Osteoblast (primary cell): ENCODE measurements at regions not wholly inside any gene's neighbourhood (a gene's known extent, or its start where the extent isn't known, plus 50 kb on each side); places are given as distances from the start of the nearest gene placed in this dataset.

Experiments used
- DNase-seq: peaks from one replicate; pipeline ENCODE4 v3.0.0; 2011; ENCODE audit warnings: low spot score, mixed read lengths; ENCODE audit not compliant: insufficient read length; ENCODE audit errors: missing footprints
- H2AFZ ChIP-seq: 2 replicates; pipeline ENCODE4 v1.6.0; 2011; ENCODE audit warnings: mild to moderate bottlenecking, low read length
- H3K27ac ChIP-seq: 2 replicates; pipeline ENCODE4 v1.5.1; 2011; ENCODE audit warnings: mild to moderate bottlenecking, low read depth, low read length, moderate library complexity
- H3K27me3 ChIP-seq: 2 replicates; pipeline ENCODE4 v1.6.0; 2012; ENCODE audit warnings: mild to moderate bottlenecking, control low read depth, inconsistent platforms, low read length, moderate library complexity; ENCODE audit not compliant: insufficient read depth
- H3K36me3 ChIP-seq: 2 replicates; pipeline ENCODE4 v1.5.1; 2011; ENCODE audit warnings: mild to moderate bottlenecking, low read length, control low read depth, moderate library complexity; ENCODE audit not compliant: insufficient read depth
- H3K4me1 ChIP-seq: 2 replicates; pipeline ENCODE4 v1.5.1; 2011; ENCODE audit warnings: mild to moderate bottlenecking, low read length, control low read depth, moderate library complexity; ENCODE audit not compliant: insufficient read depth
- H3K4me2 ChIP-seq: 2 replicates; pipeline ENCODE4 v1.6.0; 2011; ENCODE audit warnings: mild to moderate bottlenecking, low read length; ENCODE audit not compliant: insufficient read depth
- H3K4me3 ChIP-seq: fragments of 200-600 bp; sonication (generic); 3 replicates; pipeline ENCODE4 v1.5.1; 2012; ENCODE audit warnings: mild to moderate bottlenecking, low read length, inconsistent platforms; ENCODE audit not compliant: insufficient read depth
- H3K79me2 ChIP-seq: 2 replicates; pipeline ENCODE4 v1.6.0; 2012; ENCODE audit warnings: mild to moderate bottlenecking, low read length, control low read depth, inconsistent platforms; ENCODE audit not compliant: insufficient read depth
- H3K9me3 ChIP-seq: 2 replicates; pipeline ENCODE4 v1.5.1; 2011; ENCODE audit warnings: low read depth, low read length, control low read depth
- H4K20me1 ChIP-seq: 2 replicates; pipeline ENCODE4 v1.6.0; 2012; ENCODE audit warnings: mild to moderate bottlenecking, low read length, control low read depth; ENCODE audit not compliant: insufficient read depth
- TF ChIP-seq, protein P1 (sequence below): IDR thresholded peaks from 2 replicates; pipeline ENCODE4 v1.5.1; 2011; ENCODE audit warnings: mild to moderate bottlenecking, low read depth, low read length, moderate library complexity; ENCODE audit errors: extremely low read depth

DNA sequence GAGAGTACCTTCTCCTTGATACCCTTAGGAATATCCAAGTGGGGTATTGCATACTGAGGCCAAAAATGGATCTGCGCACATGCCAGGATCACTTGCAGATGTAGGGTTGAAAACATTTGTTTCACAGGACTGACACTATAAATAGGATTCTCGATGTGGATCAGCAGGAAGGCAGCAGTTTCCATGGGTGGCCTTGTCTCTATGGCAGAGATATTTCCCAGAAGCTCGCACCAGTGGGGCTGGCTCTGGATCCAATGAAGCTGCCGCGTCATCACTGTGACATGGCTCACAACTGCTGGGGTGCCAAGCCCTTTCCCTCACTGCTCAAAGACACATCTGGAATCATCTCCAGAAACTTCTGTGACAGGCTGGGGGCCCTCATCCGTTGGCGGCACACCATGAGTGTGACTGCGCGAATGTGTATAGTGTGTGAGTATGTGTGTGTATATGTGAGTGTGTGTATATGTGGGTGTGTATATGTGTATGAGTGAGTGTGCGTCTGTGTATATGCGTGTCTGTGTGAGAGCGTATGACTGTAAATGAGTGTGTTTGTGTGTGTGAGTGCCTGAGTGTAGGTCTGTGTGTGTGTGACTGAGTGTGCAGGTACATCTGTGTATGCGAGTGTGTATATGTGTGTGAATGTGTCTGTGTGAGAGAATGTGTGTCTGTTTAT is 182.5 kb downstream of the GAS1 start:
- DNase-seq: no peak
- no peaks in the 10 kb centered on the region for H3K36me3 ChIP-seq

DNA sequence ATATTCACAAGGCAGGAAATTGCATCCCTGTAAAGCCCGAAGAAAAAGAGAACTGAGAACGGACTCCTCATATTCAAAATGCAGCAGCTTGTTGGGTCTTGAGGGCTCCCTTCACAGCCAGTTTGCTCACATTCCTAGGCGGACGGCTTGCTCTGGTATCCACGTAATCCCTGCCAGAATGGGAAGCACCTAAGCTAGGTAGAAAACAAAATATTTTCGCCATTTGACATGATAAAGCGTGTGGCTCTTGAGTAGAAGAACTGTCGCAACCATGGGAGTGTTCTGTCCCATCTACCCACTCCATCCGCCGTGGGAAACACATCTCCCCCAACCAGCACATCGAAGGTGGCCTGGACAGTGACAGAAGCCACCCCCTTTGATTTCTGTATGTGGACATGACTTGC is 183.1 kb downstream of the GAS1 start:
- Histone ChIP-seq H3K4me3 (no peak overlapping the region), H3K79me2 (no peaks in the 10 kb centered on the region), H3K4me2 (no peak overlapping the region), H3K36me3 (no peaks in the 10 kb centered on the region), H3K27me3 (no peaks in the 10 kb centered on the region), H3K4me1 (peaks cover 5% of the 10 kb centered on the region), H3K27ac (no peak overlapping the region), H3K9me3 (no peaks in the 10 kb centered on the region), H4K20me1 (no peaks in the 10 kb centered on the region), H2AFZ (no peak overlapping the region)
- TF ChIP-seq, protein P1, sequence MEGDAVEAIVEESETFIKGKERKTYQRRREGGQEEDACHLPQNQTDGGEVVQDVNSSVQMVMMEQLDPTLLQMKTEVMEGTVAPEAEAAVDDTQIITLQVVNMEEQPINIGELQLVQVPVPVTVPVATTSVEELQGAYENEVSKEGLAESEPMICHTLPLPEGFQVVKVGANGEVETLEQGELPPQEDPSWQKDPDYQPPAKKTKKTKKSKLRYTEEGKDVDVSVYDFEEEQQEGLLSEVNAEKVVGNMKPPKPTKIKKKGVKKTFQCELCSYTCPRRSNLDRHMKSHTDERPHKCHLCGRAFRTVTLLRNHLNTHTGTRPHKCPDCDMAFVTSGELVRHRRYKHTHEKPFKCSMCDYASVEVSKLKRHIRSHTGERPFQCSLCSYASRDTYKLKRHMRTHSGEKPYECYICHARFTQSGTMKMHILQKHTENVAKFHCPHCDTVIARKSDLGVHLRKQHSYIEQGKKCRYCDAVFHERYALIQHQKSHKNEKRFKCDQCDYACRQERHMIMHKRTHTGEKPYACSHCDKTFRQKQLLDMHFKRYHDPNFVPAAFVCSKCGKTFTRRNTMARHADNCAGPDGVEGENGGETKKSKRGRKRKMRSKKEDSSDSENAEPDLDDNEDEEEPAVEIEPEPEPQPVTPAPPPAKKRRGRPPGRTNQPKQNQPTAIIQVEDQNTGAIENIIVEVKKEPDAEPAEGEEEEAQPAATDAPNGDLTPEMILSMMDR: no peak
- no peak for DNase-seq

More for the DNA sequence above, 182.5 kb downstream of the GAS1 start:
- Histone ChIP-seq H2AFZ (no peak overlapping the region), H3K27me3 (no peaks in the 10 kb centered on the region), H3K4me1 (peaks cover 5% of the 10 kb centered on the region), H3K9me3 (no peaks in the 10 kb centered on the region), H3K27ac (no peak overlapping the region), H3K4me2 (no peak overlapping the region), H3K4me3 (no peak overlapping the region), H3K79me2 (no peaks in the 10 kb centered on the region), H4K20me1 (no peaks in the 10 kb centered on the region)
- TF ChIP-seq, protein P1: no peak

DNA sequence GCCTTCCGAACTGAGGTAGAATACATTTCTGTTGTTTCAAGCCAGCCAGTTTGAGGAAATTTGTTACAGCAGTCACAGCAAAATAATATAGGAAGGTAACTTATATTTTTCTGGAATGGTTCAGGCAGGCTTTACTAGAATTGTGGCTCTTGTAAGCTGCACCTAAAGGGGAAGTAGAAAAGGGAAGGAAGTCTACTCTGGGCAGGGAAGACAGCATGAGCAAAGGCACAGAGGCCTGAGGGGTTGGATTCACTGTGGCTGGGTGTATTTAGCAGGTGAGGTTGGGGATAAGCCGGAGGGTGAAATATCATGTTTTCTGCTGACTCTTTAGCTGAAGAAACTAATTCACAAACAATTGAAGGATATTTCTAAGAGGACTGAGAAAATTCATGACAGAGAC is 183.5 kb downstream of the GAS1 start:
- Histone ChIP-seq H3K79me2 (no peaks in the 10 kb centered on the region), H3K4me2 (no peak overlapping the region), H3K27ac (no peak overlapping the region), H2AFZ (no peak overlapping the region), H3K36me3 (no peaks in the 10 kb centered on the region), H3K9me3 (no peaks in the 10 kb centered on the region), H4K20me1 (no peaks in the 10 kb centered on the region), H3K27me3 (no peaks in the 10 kb centered on the region), H3K4me1 (peaks cover 5% of the 10 kb centered on the region), H3K4me3 (no peak overlapping the region)
- DNase-seq: no peak
- TF ChIP-seq, protein P1: no peak

DNA sequence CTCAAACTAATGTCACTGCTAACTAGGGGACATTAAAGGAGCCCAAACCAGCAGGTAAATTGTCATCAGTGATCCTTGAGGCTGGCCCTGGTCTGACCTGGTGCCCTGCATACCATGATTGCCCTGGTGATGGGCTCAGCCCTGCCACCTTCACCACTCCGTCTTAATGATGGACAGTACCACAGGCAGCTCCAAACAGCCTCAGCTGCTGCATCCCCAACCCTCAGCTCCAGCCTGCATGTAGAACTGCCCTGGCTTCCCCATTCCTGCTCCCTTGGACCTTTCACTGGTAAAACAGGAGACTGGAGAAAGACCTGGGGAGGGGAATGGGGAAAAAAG is 190.0 kb downstream of the GAS1 start:
- Histone ChIP-seq H2AFZ (no peak overlapping the region), H3K4me1 (no peaks in the 10 kb centered on the region), H3K36me3 (no peaks in the 10 kb centered on the region), H3K4me2 (no peak overlapping the region), H3K9me3 (no peaks in the 10 kb centered on the region), H3K79me2 (no peaks in the 10 kb centered on the region), H4K20me1 (no peaks in the 10 kb centered on the region), H3K4me3 (no peak overlapping the region), H3K27me3 (no peaks in the 10 kb centered on the region), H3K27ac (no peak overlapping the region)
- TF ChIP-seq, protein P1: no peak
- no peak for DNase-seq
